ENCODE measurements at regions not wholly inside any gene's neighbourhood (a gene's known extent, or its start where the extent isn't known, plus 50 kb on each side); places are given as distances from the start of the nearest gene placed in this dataset.

DNA sequence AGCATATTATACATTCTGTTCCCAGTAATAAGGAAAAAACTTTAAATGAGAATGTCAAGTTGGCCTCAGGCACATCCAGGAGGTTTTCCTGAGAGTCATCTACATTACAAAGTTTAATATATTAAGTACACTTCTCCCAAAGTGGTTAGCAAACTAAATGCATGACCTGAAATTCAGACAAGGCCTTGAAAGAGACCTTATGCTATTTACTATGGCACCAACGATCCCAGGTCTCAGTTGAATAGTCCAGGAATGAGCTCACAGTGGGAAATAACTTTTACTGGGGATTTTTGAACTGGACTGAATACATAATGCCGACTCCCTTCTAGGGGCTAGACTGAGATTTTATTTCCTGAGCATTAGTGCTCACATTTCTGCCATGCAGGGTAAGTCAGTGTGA lies 1577.5 kb upstream of the PCDH7 start:
- DNase-seq (ENCODE audit: low read depth) = no peak
- TF ChIP-seq, protein P1, sequence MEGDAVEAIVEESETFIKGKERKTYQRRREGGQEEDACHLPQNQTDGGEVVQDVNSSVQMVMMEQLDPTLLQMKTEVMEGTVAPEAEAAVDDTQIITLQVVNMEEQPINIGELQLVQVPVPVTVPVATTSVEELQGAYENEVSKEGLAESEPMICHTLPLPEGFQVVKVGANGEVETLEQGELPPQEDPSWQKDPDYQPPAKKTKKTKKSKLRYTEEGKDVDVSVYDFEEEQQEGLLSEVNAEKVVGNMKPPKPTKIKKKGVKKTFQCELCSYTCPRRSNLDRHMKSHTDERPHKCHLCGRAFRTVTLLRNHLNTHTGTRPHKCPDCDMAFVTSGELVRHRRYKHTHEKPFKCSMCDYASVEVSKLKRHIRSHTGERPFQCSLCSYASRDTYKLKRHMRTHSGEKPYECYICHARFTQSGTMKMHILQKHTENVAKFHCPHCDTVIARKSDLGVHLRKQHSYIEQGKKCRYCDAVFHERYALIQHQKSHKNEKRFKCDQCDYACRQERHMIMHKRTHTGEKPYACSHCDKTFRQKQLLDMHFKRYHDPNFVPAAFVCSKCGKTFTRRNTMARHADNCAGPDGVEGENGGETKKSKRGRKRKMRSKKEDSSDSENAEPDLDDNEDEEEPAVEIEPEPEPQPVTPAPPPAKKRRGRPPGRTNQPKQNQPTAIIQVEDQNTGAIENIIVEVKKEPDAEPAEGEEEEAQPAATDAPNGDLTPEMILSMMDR (IDR thresholded peaks at IDR 0.05; ENCODE audit: insufficient read depth, low read depth, low read length) = no peak
- no peak overlapping the region for H3K4me3 ChIP-seq (ENCODE audit: low read depth, low read length)

DNA sequence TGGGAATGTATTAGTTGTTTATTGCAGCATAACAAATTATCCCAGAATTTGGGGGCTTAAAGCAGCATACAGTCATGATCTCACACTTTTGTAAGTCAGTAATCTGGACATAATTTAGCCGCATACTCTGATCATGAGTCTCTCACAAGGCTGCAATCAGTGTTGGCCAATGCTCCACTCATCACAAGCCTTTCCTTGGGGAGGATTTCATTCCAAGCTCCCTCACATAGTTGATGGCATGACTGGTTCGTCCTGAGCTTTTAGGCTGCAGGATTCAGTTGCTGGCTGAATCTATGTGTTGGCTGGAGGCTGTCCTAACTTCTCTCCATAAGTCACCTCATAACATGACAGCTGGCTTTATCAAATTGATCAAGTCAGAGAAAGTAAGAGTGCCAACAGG lies 1568.6 kb upstream of the PCDH7 start:
- TF ChIP-seq, protein P1 (IDR thresholded peaks at IDR 0.05; ENCODE audit: insufficient read depth, low read depth, low read length) = no peak
- H3K4me3 ChIP-seq (ENCODE audit: low read depth, low read length) = no peak overlapping the region
- DNase-seq (ENCODE audit: low read depth) = no peak

DNA sequence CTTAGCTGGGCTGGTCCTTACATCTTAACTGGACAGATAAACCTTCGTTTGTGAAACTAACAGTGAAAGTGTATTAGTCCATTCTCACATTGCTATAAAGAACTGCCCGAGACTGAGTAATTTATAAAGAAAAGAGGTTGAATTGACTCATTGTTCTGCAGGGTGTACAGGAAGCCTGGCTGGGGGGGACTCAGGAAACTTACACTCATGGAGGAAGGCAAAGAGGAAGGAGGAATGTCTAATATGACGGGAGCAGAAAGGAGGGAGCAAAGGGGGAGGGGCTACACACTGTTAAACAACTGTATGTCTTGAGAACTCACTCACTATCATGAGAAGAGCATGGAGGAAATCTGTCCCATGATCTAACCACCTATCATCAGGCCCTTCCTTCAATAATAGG lies 1566.5 kb upstream of the PCDH7 start:
- TF ChIP-seq, protein P1 (IDR thresholded peaks at IDR 0.05; ENCODE audit: insufficient read depth, low read depth, low read length) = no peak
- no peak overlapping the region for H3K4me3 ChIP-seq (ENCODE audit: low read depth, low read length)
- DNase-seq (ENCODE audit: low read depth) = no peak

DNA sequence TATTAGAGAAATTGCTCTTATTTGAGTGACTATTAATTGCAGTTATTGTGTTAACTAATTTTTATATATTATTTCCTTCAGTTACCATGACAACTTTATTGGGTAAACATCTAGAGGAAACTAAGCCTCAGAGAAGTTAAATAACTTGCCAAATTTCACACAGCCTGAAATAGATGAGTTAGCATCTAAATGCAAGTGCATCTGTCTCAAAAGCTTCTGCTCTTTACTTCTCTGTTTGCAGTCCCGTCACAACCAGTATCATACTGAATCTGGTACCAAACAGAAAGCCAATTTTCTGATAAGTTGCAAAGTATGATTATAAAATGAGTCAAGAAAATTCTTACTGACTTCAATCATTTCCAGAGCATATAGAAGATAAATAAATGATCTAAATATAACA lies 1544.9 kb upstream of the PCDH7 start:
- DNase-seq (ENCODE audit: low read depth) = no peak
- TF ChIP-seq, protein P1 (IDR thresholded peaks at IDR 0.05; ENCODE audit: insufficient read depth, low read depth, low read length) = no peak
- H3K4me3 ChIP-seq (ENCODE audit: low read depth, low read length) = no peak overlapping the region

DNA sequence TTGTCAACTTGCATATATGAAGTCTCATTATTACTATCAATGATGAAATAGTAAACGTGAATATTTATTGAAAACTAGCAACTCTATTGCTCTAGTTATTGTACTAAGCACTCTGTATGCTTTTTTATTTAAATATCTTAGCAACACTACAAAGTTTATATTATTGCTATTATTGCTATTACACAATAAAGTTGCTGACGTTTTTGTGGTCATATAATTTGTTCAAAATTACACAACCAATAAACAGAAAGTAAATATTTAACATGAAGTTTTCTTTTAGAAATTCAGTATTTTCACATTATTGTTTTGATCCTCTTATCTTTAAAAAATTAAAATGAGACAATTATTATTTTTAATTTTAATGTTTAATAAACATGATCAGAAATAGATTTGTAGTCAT lies 1521.1 kb upstream of the PCDH7 start:
- TF ChIP-seq, protein P1 (IDR thresholded peaks at IDR 0.05; ENCODE audit: insufficient read depth, low read depth, low read length) = no peak
- no peak overlapping the region for H3K4me3 ChIP-seq (ENCODE audit: low read depth, low read length)
- peak; percentile 22 for DNase-seq (ENCODE audit: low read depth)

DNA sequence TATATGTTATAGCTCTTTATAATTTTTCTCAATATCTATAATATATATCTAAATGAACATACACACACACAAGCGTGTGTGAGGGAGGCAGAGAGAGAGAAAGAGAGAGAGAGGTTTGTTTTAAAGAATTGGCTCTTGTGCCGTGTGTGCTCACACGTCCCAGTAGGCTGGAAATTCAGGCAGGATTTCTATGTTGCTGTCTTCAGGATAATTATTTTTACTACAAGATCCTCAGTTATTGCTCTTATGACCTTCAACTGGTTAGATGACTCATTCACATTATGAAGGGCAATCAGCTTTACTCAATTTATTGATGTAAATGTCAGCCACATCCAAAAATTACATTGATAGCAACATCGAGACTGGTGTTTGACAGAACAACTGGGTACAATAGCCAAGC lies 1520.7 kb upstream of the PCDH7 start:
- no peak overlapping the region for H3K4me3 ChIP-seq (ENCODE audit: low read depth, low read length)

DNA sequence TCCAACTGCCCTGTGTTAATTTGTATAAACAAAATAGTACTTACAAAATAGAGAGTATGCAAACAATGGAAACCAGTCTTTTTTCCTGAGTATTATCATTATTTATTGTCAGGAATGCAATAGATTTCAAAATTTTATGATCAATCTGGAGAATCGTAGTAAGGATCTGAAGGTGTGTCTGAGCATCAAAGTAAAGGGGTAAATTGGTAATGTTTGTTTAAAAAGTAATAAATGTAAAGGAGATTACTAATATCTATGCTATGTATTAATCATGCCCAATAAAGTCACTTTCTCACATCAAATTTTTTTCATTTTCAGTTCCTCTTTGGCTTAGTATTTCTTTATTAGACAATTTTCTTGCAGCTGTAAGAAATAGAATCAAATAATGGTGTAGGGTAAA lies 1507.1 kb upstream of the PCDH7 start:
- no peak overlapping the region for H3K4me3 ChIP-seq (ENCODE audit: low read depth, low read length)
- TF ChIP-seq, protein P1 (IDR thresholded peaks at IDR 0.05; ENCODE audit: insufficient read depth, low read depth, low read length) = no peak
- no peak for DNase-seq (ENCODE audit: low read depth)

More for the DNA sequence above, 1520.7 kb upstream of the PCDH7 start:
- TF ChIP-seq, protein P1 (IDR thresholded peaks at IDR 0.05; ENCODE audit: insufficient read depth, low read depth, low read length) = no peak
- DNase-seq (ENCODE audit: low read depth) = no peak
